HEK293 (cell line): ENCODE measurements at regions not wholly inside any gene's neighbourhood (a gene's known extent, or its start where the extent isn't known, plus 50 kb on each side); places are given as distances from the start of the nearest gene placed in this dataset.
"Not testable (repeated sequence)": the region's sequence is repeated elsewhere in the genome, so short reads cannot be mapped to it uniquely, and the experiment has no call there.

ENCODE experiments used
- CTCF ChIA-PET: fragments of 350-600 bp; formaldehyde crosslinking; extraction: SDS; loops from one replicate; lab custom pipeline; 2021; ENCODE audit warnings: antibody characterized with exemption; lab: Yijun Ruan, JAX
- POLR2A ChIA-PET: fragments of 300-600 bp; formaldehyde crosslinking; extraction: SDS; loops from one replicate; lab custom pipeline; 2020; ENCODE audit warnings: antibody characterized with exemption, inconsistent platforms; lab: Yijun Ruan, JAX
- H3K27ac ChIP-seq: fragments of 200-500 bp; sonication (Bioruptor generic); 2 replicates; pipeline ENCODE4 v1.5.1; 2014; ENCODE audit warnings: low read depth, low read length, control low read depth, inconsistent platforms; ENCODE audit errors: extremely low read depth
- H3K36me3 ChIP-seq, 2 experiments: fragments of 200-500 bp in 1 of 2; sonication (Bioruptor generic) in 1 of 2; 1 replicate in 1 of 2; 2 replicates in 1 of 2; pipeline ENCODE4 v1.5.1; 2014 to 2017; ENCODE audit warnings: inconsistent platforms in 2 of 2, low read length in 2 of 2; ENCODE audit not compliant: control insufficient read depth in 2 of 2, insufficient read depth in 1 of 2
- H3K4me1 ChIP-seq: fragments of 200-500 bp; sonication (Bioruptor generic); 2 replicates; pipeline ENCODE4 v1.5.1; 2014; ENCODE audit warnings: mild to moderate bottlenecking, low read length, inconsistent platforms; ENCODE audit not compliant: control insufficient read depth, insufficient read depth
- H3K4me3 ChIP-seq: 2 replicates; pipeline ENCODE4 v1.5.1; 2011; ENCODE audit warnings: low read depth, mild to moderate bottlenecking, control low read depth, low read length, moderate library complexity
- H3K9me3 ChIP-seq: fragments of 200-500 bp; sonication (Bioruptor generic); 2 replicates; pipeline ENCODE4 v1.5.1; 2014; ENCODE audit warnings: low read depth, low read length, inconsistent platforms; ENCODE audit not compliant: control insufficient read depth, insufficient read depth
- GLIS1 ChIP-seq: fragments of 450-650 bp; formaldehyde crosslinking; IDR thresholded peaks from 2 replicates; pipeline ENCODE4 v1.5.1; 2016; ENCODE audit warnings: missing biosample characterization, missing genetic modification characterization
- PRDM4 ChIP-seq: fragments of 450-650 bp; formaldehyde crosslinking; IDR thresholded peaks from 2 replicates; pipeline ENCODE4 v1.5.1; 2017; ENCODE audit warnings: missing biosample characterization, missing genetic modification characterization
- SP7 ChIP-seq: fragments of 450-650 bp; formaldehyde crosslinking; IDR thresholded peaks from 2 replicates; pipeline ENCODE4 v1.5.1; 2016; ENCODE audit warnings: missing biosample characterization, missing genetic modification characterization
- WT1 ChIP-seq: fragments of 450-650 bp; formaldehyde crosslinking; IDR thresholded peaks from 2 replicates; pipeline ENCODE4 v1.5.1; 2016; ENCODE audit warnings: missing biosample characterization, missing genetic modification characterization
- YY1 ChIP-seq: fragments of 450-650 bp; formaldehyde crosslinking; IDR thresholded peaks from 2 replicates; pipeline ENCODE4 v1.5.1; 2018; ENCODE audit warnings: missing biosample characterization, missing genetic modification characterization
- ZBTB11 ChIP-seq: fragments of 450-650 bp; formaldehyde crosslinking; conservative IDR thresholded peaks from 2 replicates; pipeline ENCODE4 v1.5.1; 2016; ENCODE audit warnings: low read depth, missing biosample characterization, missing genetic modification characterization
- ZBTB44 ChIP-seq: fragments of 450-650 bp; IDR thresholded peaks from 2 replicates; pipeline ENCODE4 v1.5.1; 2018; ENCODE audit warnings: missing biosample characterization, mild to moderate bottlenecking, missing genetic modification characterization
- ZNF112 ChIP-seq: fragments of 450-650 bp; formaldehyde crosslinking; IDR thresholded peaks from 2 replicates; pipeline ENCODE4 v1.5.0; 2017; ENCODE audit warnings: missing biosample characterization, missing genetic modification characterization
- ZNF239 ChIP-seq: fragments of 450-650 bp; formaldehyde crosslinking; IDR thresholded peaks from 2 replicates; pipeline ENCODE4 v1.5.1; 2016; ENCODE audit warnings: missing biosample characterization, missing genetic modification characterization
- ZNF366 ChIP-seq: fragments of 450-650 bp; formaldehyde crosslinking; conservative IDR thresholded peaks from 2 replicates; pipeline ENCODE4 v1.5.1; 2016; ENCODE audit warnings: missing biosample characterization, missing genetic modification characterization
- ZNF658 ChIP-seq: fragments of 450-650 bp; formaldehyde crosslinking; IDR thresholded peaks from 2 replicates; pipeline ENCODE4; 2016; ENCODE audit warnings: missing biosample characterization, missing genetic modification characterization
- ZNF837 ChIP-seq: fragments of 450-650 bp; formaldehyde crosslinking; IDR thresholded peaks from 2 replicates; pipeline ENCODE4 v1.5.1; 2016; ENCODE audit warnings: missing biosample characterization, missing genetic modification characterization
- TF ChIP-seq, protein P1 (sequence below): fragments of 450-650 bp; formaldehyde crosslinking; IDR thresholded peaks from 2 replicates; pipeline ENCODE4 v1.5.1; 2016; ENCODE audit warnings: missing biosample characterization, missing genetic modification characterization
- TF ChIP-seq, protein P2 (sequence below): fragments of 450-650 bp; formaldehyde crosslinking; IDR thresholded peaks from 2 replicates; pipeline ENCODE4 v1.5.1; 2016; ENCODE audit warnings: missing biosample characterization, missing genetic modification characterization
- TF ChIP-seq, protein P3 (sequence below): fragments of 450-650 bp; formaldehyde crosslinking; IDR thresholded peaks from 2 replicates; pipeline ENCODE4 v1.5.1; 2016; ENCODE audit warnings: missing biosample characterization, missing genetic modification characterization, borderline replicate concordance

DNA sequence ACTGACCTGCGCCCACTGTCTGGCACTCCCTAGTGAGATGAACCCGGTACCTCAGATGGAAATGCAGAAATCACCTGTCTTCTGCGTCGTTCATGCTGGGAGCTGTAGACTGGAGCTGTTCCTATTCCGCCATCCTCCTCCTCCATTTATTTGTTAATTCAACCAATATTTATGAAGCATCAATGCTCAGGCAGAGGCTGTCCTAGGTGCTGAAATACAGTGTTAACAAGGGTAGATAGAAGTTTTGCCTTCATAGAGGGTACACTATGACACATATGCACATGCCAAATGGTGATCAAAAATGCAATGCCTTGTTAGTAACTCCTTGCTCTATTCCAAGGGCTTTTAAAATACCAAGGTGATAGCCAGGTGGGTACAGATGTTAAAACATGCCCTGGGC lies 166.0 kb upstream of the CCL2 start:
- H3K9me3 ChIP-seq, H3K4me1 ChIP-seq, H3K4me3 ChIP-seq, POLR2A ChIA-PET, H3K36me3 ChIP-seq, H3K27ac ChIP-seq: not testable (repeated sequence)
- CTCF ChIA-PET = interaction anchor here (0.9 kb wide), 1 partner anchor 112 kb away, joined by 3 read pairs; no protein-coding TSS in a partner anchor
- TF ChIP-seq, protein P1, sequence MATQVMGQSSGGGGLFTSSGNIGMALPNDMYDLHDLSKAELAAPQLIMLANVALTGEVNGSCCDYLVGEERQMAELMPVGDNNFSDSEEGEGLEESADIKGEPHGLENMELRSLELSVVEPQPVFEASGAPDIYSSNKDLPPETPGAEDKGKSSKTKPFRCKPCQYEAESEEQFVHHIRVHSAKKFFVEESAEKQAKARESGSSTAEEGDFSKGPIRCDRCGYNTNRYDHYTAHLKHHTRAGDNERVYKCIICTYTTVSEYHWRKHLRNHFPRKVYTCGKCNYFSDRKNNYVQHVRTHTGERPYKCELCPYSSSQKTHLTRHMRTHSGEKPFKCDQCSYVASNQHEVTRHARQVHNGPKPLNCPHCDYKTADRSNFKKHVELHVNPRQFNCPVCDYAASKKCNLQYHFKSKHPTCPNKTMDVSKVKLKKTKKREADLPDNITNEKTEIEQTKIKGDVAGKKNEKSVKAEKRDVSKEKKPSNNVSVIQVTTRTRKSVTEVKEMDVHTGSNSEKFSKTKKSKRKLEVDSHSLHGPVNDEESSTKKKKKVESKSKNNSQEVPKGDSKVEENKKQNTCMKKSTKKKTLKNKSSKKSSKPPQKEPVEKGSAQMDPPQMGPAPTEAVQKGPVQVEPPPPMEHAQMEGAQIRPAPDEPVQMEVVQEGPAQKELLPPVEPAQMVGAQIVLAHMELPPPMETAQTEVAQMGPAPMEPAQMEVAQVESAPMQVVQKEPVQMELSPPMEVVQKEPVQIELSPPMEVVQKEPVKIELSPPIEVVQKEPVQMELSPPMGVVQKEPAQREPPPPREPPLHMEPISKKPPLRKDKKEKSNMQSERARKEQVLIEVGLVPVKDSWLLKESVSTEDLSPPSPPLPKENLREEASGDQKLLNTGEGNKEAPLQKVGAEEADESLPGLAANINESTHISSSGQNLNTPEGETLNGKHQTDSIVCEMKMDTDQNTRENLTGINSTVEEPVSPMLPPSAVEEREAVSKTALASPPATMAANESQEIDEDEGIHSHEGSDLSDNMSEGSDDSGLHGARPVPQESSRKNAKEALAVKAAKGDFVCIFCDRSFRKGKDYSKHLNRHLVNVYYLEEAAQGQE (tag by site-specific recombination) = peak; percentile 81

DNA sequence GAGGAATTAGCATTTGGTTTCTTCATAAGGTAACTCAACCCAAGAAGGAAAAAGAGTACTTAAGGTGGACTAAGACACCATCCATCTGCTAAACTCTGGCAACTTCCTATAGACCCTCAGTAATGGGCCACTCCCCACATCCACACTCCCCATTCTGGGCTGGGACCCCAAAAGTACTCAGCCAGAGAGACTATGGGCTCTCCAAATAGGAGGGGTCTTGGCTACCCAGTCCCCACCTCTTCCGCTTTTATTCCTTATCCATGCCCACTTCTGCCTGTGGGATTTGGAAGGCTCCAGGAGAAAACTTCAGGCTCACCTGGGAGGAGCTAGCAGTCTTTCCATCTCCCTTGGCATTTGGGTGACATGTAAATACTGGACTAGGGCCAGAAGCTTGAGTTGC lies 164.5 kb upstream of the CCL2 start:
- CTCF ChIA-PET = interaction anchor here (0.9 to 1.1 kb wide), 2 partner anchors 56 to 1069 kb away, joined by 4 to 6 read pairs; no protein-coding TSS in a partner anchor
- POLR2A ChIA-PET = no interaction called here
- H3K9me3 ChIP-seq = no peaks in the 10 kb centered on the region
- no peak overlapping the region for H3K4me3 ChIP-seq
- no peak overlapping the region for H3K27ac ChIP-seq
- H3K4me1 ChIP-seq = no peaks in the 10 kb centered on the region
- no peaks in the 10 kb centered on the region for H3K36me3 ChIP-seq
- TF ChIP-seq WT1 (tag by site-specific recombination) (no peak), ZBTB44 (tag by site-specific recombination) (no peak), GLIS1 (tag by site-specific recombination) (no peak), ZNF366 (tag by site-specific recombination) (no peak), ZNF239 (tag by site-specific recombination) (no peak), ZBTB11 (tag by site-specific recombination) (no peak), ZNF837 (tag by site-specific recombination) (no peak), YY1 (tag by site-specific recombination) (no peak), SP7 (tag by site-specific recombination) (no peak), ZNF658 (tag by site-specific recombination) (no peak), ZNF112 (tag by site-specific recombination) (no peak), PRDM4 (tag by site-specific recombination) (no peak)
- TF ChIP-seq, protein P2, sequence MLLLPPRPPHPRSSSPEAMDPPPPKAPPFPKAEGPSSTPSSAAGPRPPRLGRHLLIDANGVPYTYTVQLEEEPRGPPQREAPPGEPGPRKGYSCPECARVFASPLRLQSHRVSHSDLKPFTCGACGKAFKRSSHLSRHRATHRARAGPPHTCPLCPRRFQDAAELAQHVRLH = no peak
- TF ChIP-seq, protein P3, sequence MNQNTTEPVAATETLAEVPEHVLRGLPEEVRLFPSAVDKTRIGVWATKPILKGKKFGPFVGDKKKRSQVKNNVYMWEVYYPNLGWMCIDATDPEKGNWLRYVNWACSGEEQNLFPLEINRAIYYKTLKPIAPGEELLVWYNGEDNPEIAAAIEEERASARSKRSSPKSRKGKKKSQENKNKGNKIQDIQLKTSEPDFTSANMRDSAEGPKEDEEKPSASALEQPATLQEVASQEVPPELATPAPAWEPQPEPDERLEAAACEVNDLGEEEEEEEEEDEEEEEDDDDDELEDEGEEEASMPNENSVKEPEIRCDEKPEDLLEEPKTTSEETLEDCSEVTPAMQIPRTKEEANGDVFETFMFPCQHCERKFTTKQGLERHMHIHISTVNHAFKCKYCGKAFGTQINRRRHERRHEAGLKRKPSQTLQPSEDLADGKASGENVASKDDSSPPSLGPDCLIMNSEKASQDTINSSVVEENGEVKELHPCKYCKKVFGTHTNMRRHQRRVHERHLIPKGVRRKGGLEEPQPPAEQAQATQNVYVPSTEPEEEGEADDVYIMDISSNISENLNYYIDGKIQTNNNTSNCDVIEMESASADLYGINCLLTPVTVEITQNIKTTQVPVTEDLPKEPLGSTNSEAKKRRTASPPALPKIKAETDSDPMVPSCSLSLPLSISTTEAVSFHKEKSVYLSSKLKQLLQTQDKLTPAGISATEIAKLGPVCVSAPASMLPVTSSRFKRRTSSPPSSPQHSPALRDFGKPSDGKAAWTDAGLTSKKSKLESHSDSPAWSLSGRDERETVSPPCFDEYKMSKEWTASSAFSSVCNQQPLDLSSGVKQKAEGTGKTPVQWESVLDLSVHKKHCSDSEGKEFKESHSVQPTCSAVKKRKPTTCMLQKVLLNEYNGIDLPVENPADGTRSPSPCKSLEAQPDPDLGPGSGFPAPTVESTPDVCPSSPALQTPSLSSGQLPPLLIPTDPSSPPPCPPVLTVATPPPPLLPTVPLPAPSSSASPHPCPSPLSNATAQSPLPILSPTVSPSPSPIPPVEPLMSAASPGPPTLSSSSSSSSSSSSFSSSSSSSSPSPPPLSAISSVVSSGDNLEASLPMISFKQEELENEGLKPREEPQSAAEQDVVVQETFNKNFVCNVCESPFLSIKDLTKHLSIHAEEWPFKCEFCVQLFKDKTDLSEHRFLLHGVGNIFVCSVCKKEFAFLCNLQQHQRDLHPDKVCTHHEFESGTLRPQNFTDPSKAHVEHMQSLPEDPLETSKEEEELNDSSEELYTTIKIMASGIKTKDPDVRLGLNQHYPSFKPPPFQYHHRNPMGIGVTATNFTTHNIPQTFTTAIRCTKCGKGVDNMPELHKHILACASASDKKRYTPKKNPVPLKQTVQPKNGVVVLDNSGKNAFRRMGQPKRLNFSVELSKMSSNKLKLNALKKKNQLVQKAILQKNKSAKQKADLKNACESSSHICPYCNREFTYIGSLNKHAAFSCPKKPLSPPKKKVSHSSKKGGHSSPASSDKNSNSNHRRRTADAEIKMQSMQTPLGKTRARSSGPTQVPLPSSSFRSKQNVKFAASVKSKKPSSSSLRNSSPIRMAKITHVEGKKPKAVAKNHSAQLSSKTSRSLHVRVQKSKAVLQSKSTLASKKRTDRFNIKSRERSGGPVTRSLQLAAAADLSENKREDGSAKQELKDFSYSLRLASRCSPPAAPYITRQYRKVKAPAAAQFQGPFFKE (tag by site-specific recombination) = no peak
